ENCODE measurements at regions not wholly inside any gene's neighbourhood (a gene's known extent, or its start where the extent isn't known, plus 50 kb on each side); places are given as distances from the start of the nearest gene placed in this dataset.

- no peak for TF ChIP-seq POLR2A (IDR thresholded peaks at IDR 0.05)
- TF ChIP-seq, protein P1, sequence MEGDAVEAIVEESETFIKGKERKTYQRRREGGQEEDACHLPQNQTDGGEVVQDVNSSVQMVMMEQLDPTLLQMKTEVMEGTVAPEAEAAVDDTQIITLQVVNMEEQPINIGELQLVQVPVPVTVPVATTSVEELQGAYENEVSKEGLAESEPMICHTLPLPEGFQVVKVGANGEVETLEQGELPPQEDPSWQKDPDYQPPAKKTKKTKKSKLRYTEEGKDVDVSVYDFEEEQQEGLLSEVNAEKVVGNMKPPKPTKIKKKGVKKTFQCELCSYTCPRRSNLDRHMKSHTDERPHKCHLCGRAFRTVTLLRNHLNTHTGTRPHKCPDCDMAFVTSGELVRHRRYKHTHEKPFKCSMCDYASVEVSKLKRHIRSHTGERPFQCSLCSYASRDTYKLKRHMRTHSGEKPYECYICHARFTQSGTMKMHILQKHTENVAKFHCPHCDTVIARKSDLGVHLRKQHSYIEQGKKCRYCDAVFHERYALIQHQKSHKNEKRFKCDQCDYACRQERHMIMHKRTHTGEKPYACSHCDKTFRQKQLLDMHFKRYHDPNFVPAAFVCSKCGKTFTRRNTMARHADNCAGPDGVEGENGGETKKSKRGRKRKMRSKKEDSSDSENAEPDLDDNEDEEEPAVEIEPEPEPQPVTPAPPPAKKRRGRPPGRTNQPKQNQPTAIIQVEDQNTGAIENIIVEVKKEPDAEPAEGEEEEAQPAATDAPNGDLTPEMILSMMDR (IDR thresholded peaks at IDR 0.05), result no peak
These were observed 278.5 kb upstream of the NPY start for GRCh38 chr7:24005517-24005916.

Data from lower leg skin (tissue), 3 donors.